Hepatocyte (in vitro differentiated cells): ENCODE measurements at regions not wholly inside any gene's neighbourhood (a gene's known extent, or its start where the extent isn't known, plus 50 kb on each side); places are given as distances from the start of the nearest gene placed in this dataset.

Source experiments
- CTCF ChIP-seq: fragments of 200-600 bp; sonication (generic); IDR thresholded peaks from 2 replicates; pipeline ENCODE4 v1.5.1; 2016; ENCODE audit warnings: antibody characterized with exemption, mild to moderate bottlenecking; ENCODE audit not compliant: poor library complexity
- EZH2 ChIP-seq: fragments of 200-600 bp; sonication (generic); IDR thresholded peaks from 2 replicates; pipeline ENCODE4 v1.6.1; 2016; ENCODE audit warnings: antibody characterized with exemption, mild to moderate bottlenecking, borderline replicate concordance
- EZH2phosphoT487 ChIP-seq: fragments of 200-600 bp; sonication (generic); IDR thresholded peaks from one replicate; pipeline ENCODE4 v1.6.1; 2018; ENCODE audit warnings: antibody characterized with exemption, mild to moderate bottlenecking, low read depth, moderate library complexity; ENCODE audit not compliant: unreplicated experiment, severe bottlenecking

- TF ChIP-seq CTCF (no peak), EZH2 (no peak), EZH2phosphoT487 (no peak)
These were observed 308.9 kb downstream of the CEP170 start for GRCh38 chr1:242946206-242946605.
